MCF 10A (cell line): ENCODE measurements at regions not wholly inside any gene's neighbourhood (a gene's known extent, or its start where the extent isn't known, plus 50 kb on each side); places are given as distances from the start of the nearest gene placed in this dataset.

Source experiments
- BruUV-seq: library from RNA; stranded (reverse); fragments of 400-500 nt; replicated peaks from 2 replicates; lab custom pipeline; 2021; lab: Mats Ljungman, UMichigan
- CTCF ChIA-PET: fragments of 300-600 bp; sonication (Branson Sonifier 250); formaldehyde crosslinking; extraction: SDS; loops from one replicate; lab custom pipeline; 2021; ENCODE audit warnings: antibody characterized with exemption, inconsistent platforms; lab: Yijun Ruan, JAX
- POLR2A ChIA-PET: fragments of 300-600, 350-650 bp; sonication (Branson Sonifier 250); formaldehyde crosslinking; extraction: SDS; loops from one replicate; lab custom pipeline; 2020; ENCODE audit warnings: antibody characterized with exemption, inconsistent platforms; lab: Yijun Ruan, JAX
- DNase-seq: peaks from one replicate; pipeline ENCODE4 v3.0.0-alpha.2; 2018; ENCODE audit not compliant: unreplicated experiment
- H3K27ac Mint-ChIP-seq: one replicate; pipeline ENCODE4 v1.8.0; 2022; ENCODE audit warnings: mild to moderate bottlenecking, low read depth, mixed read lengths; ENCODE audit not compliant: unreplicated experiment
- H3K27me3 Mint-ChIP-seq: one replicate; pipeline ENCODE4 v1.8.0; 2022; ENCODE audit warnings: mixed read lengths; ENCODE audit not compliant: insufficient read depth, unreplicated experiment
- H3K36me3 Mint-ChIP-seq: one replicate; pipeline ENCODE4 v1.8.0; 2022; ENCODE audit warnings: mild to moderate bottlenecking, moderate library complexity, mixed read lengths; ENCODE audit not compliant: insufficient read depth, unreplicated experiment
- H3K4me1 Mint-ChIP-seq: one replicate; pipeline ENCODE4 v1.8.0; 2022; ENCODE audit warnings: mixed read lengths; ENCODE audit not compliant: insufficient read depth, unreplicated experiment
- H3K4me3 Mint-ChIP-seq: one replicate; pipeline ENCODE4 v1.8.0; 2022; ENCODE audit warnings: mild to moderate bottlenecking, moderate library complexity, mixed read lengths; ENCODE audit not compliant: unreplicated experiment
- H3K9me3 Mint-ChIP-seq: one replicate; pipeline ENCODE4 v1.8.0; 2022; ENCODE audit warnings: mixed read lengths; ENCODE audit not compliant: unreplicated experiment
- intact Hi-C: fragments of 100-400 bp; cut with micrococcal nuclease; formaldehyde crosslinking; loops from 2 replicates; pipeline ENCODE4 v1.14.1; 2022
- TF ChIP-seq, protein P1 (sequence below): fragments of 200-600 bp; IDR thresholded peaks from one replicate; pipeline ENCODE4 v1.8.0; 2022; ENCODE audit warnings: antibody characterized with exemption, mild to moderate bottlenecking; ENCODE audit not compliant: unreplicated experiment

DNA sequence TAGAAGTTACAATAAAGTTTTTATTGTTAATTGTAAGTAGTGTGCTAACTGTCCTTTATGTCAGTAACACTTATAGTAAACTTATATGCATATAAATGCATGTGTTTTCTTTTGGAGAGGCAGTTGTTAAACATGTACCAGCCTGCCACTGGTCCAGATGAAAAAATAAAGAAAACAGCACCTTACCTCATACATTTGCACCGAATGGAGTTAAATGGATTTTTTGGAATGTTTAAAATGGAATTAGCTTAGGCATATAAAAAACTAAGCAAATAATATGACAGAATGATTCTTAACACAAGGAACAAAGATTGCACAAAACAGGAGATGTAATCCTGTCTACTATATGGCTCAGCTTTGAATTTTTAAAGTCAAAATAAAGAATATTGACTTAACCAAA, 50.2 kb upstream of the ALDH1A3 start:
- H3K4me1 Mint-ChIP-seq: no peaks in the 10 kb centered on the region
- no peak overlapping the region for H3K4me3 Mint-ChIP-seq
- H3K27ac Mint-ChIP-seq: no peak overlapping the region
- H3K36me3 Mint-ChIP-seq: no peaks in the 10 kb centered on the region
- H3K9me3 Mint-ChIP-seq: peaks cover 9% of the 10 kb centered on the region
- DNase-seq: no peak
- no peaks in the 10 kb centered on the region for H3K27me3 Mint-ChIP-seq
- CTCF ChIA-PET: no interaction called here
- no TSS peak for BruUV-seq
- POLR2A ChIA-PET: no interaction called here
- intact Hi-C loops: no loop called here
- TF ChIP-seq, protein P1, sequence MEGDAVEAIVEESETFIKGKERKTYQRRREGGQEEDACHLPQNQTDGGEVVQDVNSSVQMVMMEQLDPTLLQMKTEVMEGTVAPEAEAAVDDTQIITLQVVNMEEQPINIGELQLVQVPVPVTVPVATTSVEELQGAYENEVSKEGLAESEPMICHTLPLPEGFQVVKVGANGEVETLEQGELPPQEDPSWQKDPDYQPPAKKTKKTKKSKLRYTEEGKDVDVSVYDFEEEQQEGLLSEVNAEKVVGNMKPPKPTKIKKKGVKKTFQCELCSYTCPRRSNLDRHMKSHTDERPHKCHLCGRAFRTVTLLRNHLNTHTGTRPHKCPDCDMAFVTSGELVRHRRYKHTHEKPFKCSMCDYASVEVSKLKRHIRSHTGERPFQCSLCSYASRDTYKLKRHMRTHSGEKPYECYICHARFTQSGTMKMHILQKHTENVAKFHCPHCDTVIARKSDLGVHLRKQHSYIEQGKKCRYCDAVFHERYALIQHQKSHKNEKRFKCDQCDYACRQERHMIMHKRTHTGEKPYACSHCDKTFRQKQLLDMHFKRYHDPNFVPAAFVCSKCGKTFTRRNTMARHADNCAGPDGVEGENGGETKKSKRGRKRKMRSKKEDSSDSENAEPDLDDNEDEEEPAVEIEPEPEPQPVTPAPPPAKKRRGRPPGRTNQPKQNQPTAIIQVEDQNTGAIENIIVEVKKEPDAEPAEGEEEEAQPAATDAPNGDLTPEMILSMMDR: no peak
